Lower leg skin (tissue), 4 donors: ENCODE measurements at regions not wholly inside any gene's neighbourhood (a gene's known extent, or its start where the extent isn't known, plus 50 kb on each side); places are given as distances from the start of the nearest gene placed in this dataset.
A peak's percentile ranks its signal among the peaks of the same experiment; 100 is the strongest.
"Not testable (repeated sequence)": the region's sequence is repeated elsewhere in the genome, so short reads cannot be mapped to it uniquely, and the experiment has no call there.

ENCODE experiments used
- DNase-seq, 2 donors: peaks; one replicate each; pipeline ENCODE4 v3.0.0-alpha.2; 2019; ENCODE audit warnings: low spot score in 2 of 2
- H3K4me3 ChIP-seq: fragments of 200-600 bp; sonication (generic); 2 replicates; pipeline ENCODE4 v1.5.1; 2017; ENCODE audit warnings: mild to moderate bottlenecking, low read depth; ENCODE audit not compliant: poor library complexity, severe bottlenecking
- CTCF ChIP-seq, 3 donors: fragments of 450-650 bp; IDR thresholded peaks; one replicate each; pipeline ENCODE4 v1.5.1; 2016; ENCODE audit warnings: antibody characterized with exemption in 3 of 3, mild to moderate bottlenecking in 3 of 3, moderate library complexity in 2 of 3
- POLR2A ChIP-seq, 2 donors: fragments of 450-650 bp; IDR thresholded peaks; one replicate each; pipeline ENCODE4 v1.6.1; 2016 to 2017; ENCODE audit warnings: antibody characterized with exemption in 2 of 2, mild to moderate bottlenecking in 1 of 2, moderate library complexity in 1 of 2
- WGBS, 2 donors: methylation state at CpG; one replicate each; pipeline ENCODE4 v1.1.5; 2018; 5-methylcytosine and 5-hydroxymethylcytosine counted together
- intact Hi-C: fragments of 100-400 bp; cut with DNase I; formaldehyde crosslinking; loops from one replicate; pipeline ENCODE4 v1.15.0; 2023; ENCODE audit warnings: low total_unique reads

GRCh38 chr7:407721-408539, 111.7 kb downstream of the PDGFA start:
- DNase-seq: peak in 1 of 2 donors; percentile 26
- 77 to 87% methylated on average over 6 of the region's 6 CpGs for WGBS, 2 donors
- H3K4me3 ChIP-seq: no peak overlapping the region
- TF ChIP-seq POLR2A (IDR thresholded peaks at IDR 0.05) (no peak), CTCF (IDR thresholded peaks at IDR 0.05) (no peak)
- intact Hi-C loops: no loop called here

- peak in 1 of 2 donors; percentile 74 for DNase-seq
- WGBS, 2 donors: 83 to 89% methylated on average over 21 of the region's 21 CpGs
- intact Hi-C loops: no loop called here
Measured at GRCh38 chr7:408751-409311, 110.8 kb downstream of the PDGFA start.

GRCh38 chr7:409339-410281, 110.0 kb downstream of the PDGFA start:
- intact Hi-C loops: no loop called here
- H3K4me3 ChIP-seq: no peak overlapping the region
- peak in 1 of 2 donors; percentile 82 for DNase-seq
- 52 to 63% methylated on average over 34 of the region's 34 CpGs for WGBS, 2 donors
- TF ChIP-seq POLR2A (IDR thresholded peaks at IDR 0.05) (no peak), CTCF (IDR thresholded peaks at IDR 0.05) (no peak)

More at GRCh38 chr7:408751-409311, 110.8 kb downstream of the PDGFA start:
- TF ChIP-seq POLR2A (IDR thresholded peaks at IDR 0.05): no peak
- no peak for TF ChIP-seq CTCF (IDR thresholded peaks at IDR 0.05)
- no peak overlapping the region for H3K4me3 ChIP-seq

- no peak overlapping the region for H3K4me3 ChIP-seq
- WGBS, 2 donors: 78 to 86% methylated on average over 13 to 18 of the region's 20 CpGs
- intact Hi-C loops: no loop called here
- DNase-seq: peak in 1 of 2 donors; percentile 78
- TF ChIP-seq POLR2A (IDR thresholded peaks at IDR 0.05): no peak
- TF ChIP-seq CTCF (IDR thresholded peaks at IDR 0.05): no peak
Measured at GRCh38 chr7:410395-410910, 109.2 kb downstream of the PDGFA start.

- DNase-seq, intact Hi-C loops, H3K4me3 ChIP-seq: not testable (repeated sequence)
- WGBS, 2 donors: 89 to 100% methylated on average over 3 to 10 of the region's 24 CpGs
Measured at GRCh38 chr7:411116-411515, 108.5 kb downstream of the PDGFA start.
